Mucosa of descending colon (tissue), 3 donors: ENCODE measurements at regions not wholly inside any gene's neighbourhood (a gene's known extent, or its start where the extent isn't known, plus 50 kb on each side); places are given as distances from the start of the nearest gene placed in this dataset.
A peak's percentile ranks its signal among the peaks of the same experiment; 100 is the strongest.

Experiments used
- ATAC-seq: fragments of 200-7000 bp; cut with Tn5 transposase; one replicate; pipeline ENCODE4 v1.9.1; 2020; ENCODE audit warnings: mild to moderate bottlenecking, moderate library complexity
- DNase-seq, 3 donors: peaks; one replicate each; pipeline ENCODE4 v3.0.0-alpha.2; 2020
- H3K36me3 ChIP-seq: fragments of 200-600 bp; one replicate; pipeline ENCODE4 v1.8.0; 2021; ENCODE audit warnings: low read depth, mild to moderate bottlenecking
- H3K4me1 ChIP-seq: fragments of 200-600 bp; one replicate; pipeline ENCODE4 v1.8.0; 2021; ENCODE audit warnings: low read depth, mild to moderate bottlenecking
- H3K4me3 ChIP-seq: fragments of 200-600 bp; one replicate; pipeline ENCODE4 v1.8.0; 2021; ENCODE audit warnings: mild to moderate bottlenecking
- H3K9me3 ChIP-seq: fragments of 200-600 bp; one replicate; pipeline ENCODE4 v1.8.0; 2021; ENCODE audit warnings: mild to moderate bottlenecking
- intact Hi-C, 2 donors: fragments of 100-400 bp; cut with DNase I in 1 of 2; cut with micrococcal nuclease in 1 of 2; formaldehyde crosslinking; loops; one replicate each; pipeline versions ENCODE4 v1.11.0 to v1.11.1; 2022; cut with DNase I, micrococcal nuclease
- TF ChIP-seq, protein P1 (sequence below): fragments of 200-600 bp; IDR thresholded peaks from one replicate; pipeline ENCODE4 v1.8.0; 2022; ENCODE audit warnings: antibody characterized with exemption, mild to moderate bottlenecking
- donor health status: DM: no; HTN: no; CAD: no; lungs with moderate emphysema.
- donor health status: DM: no; HTN: no; CAD: no.
- donor health status: DM: no; HTN: yes; CAD: no.

- ATAC-seq (no peak), DNase-seq (no peak)
- TF ChIP-seq, protein P1, sequence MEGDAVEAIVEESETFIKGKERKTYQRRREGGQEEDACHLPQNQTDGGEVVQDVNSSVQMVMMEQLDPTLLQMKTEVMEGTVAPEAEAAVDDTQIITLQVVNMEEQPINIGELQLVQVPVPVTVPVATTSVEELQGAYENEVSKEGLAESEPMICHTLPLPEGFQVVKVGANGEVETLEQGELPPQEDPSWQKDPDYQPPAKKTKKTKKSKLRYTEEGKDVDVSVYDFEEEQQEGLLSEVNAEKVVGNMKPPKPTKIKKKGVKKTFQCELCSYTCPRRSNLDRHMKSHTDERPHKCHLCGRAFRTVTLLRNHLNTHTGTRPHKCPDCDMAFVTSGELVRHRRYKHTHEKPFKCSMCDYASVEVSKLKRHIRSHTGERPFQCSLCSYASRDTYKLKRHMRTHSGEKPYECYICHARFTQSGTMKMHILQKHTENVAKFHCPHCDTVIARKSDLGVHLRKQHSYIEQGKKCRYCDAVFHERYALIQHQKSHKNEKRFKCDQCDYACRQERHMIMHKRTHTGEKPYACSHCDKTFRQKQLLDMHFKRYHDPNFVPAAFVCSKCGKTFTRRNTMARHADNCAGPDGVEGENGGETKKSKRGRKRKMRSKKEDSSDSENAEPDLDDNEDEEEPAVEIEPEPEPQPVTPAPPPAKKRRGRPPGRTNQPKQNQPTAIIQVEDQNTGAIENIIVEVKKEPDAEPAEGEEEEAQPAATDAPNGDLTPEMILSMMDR: no peak
- no peaks in the 10 kb centered on the region for H3K4me1 ChIP-seq
- intact Hi-C loops: no loop called here
- H3K36me3 ChIP-seq: no peaks in the 10 kb centered on the region
- no peaks in the 10 kb centered on the region for H3K9me3 ChIP-seq
- H3K4me3 ChIP-seq: no peak overlapping the region
These were observed 170.4 kb upstream of the TANK start for GRCh38 chr2:160989778-160990177.

DNA sequence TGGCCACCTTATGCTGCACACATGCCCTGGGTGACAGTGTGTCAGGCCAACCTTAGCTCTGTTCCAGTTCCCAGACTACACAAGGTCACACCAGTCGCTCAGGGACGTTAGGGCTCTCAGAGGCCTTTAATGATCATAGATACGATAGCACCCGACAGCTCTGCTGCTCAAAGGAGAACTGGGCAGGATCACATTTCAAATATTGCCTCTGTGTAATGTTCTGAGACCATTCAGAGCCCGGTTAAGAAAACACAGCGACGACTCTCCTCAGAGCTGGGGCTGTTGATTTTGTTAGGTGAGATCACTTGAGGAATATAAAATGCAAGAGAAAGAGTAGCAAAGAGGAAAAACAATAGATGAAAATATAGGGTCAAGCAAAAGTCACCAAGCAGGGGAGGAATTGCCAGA lies 166.6 kb upstream of the TANK start:
- H3K36me3 ChIP-seq: no peaks in the 10 kb centered on the region
- H3K4me1 ChIP-seq: no peaks in the 10 kb centered on the region
- DNase-seq: no peak
- TF ChIP-seq, protein P1: no peak
- no peak for ATAC-seq
- intact Hi-C loops: no loop called here
- no peak overlapping the region for H3K4me3 ChIP-seq
- H3K9me3 ChIP-seq: no peaks in the 10 kb centered on the region

GRCh38 chr2:160994141-160995002 lies 165.9 kb upstream of the TANK start:
- Histone ChIP-seq H3K4me1 (no peaks in the 10 kb centered on the region), H3K9me3 (no peaks in the 10 kb centered on the region), H3K36me3 (no peaks in the 10 kb centered on the region), H3K4me3 (no peak overlapping the region)
- DNase-seq (peak in 1 of 3 donors; percentile 91), ATAC-seq (peak; percentile 85)
- TF ChIP-seq, protein P1: peak; percentile 51
- intact Hi-C loops: no loop called here

GRCh38 chr2:160996584-160996983 lies 163.6 kb upstream of the TANK start:
- Histone ChIP-seq H3K36me3 (no peaks in the 10 kb centered on the region), H3K9me3 (no peaks in the 10 kb centered on the region), H3K4me3 (no peak overlapping the region), H3K4me1 (no peaks in the 10 kb centered on the region)
- TF ChIP-seq, protein P1: no peak
- ATAC-seq (no peak), DNase-seq (no peak)
- intact Hi-C loops: no loop called here

DNA sequence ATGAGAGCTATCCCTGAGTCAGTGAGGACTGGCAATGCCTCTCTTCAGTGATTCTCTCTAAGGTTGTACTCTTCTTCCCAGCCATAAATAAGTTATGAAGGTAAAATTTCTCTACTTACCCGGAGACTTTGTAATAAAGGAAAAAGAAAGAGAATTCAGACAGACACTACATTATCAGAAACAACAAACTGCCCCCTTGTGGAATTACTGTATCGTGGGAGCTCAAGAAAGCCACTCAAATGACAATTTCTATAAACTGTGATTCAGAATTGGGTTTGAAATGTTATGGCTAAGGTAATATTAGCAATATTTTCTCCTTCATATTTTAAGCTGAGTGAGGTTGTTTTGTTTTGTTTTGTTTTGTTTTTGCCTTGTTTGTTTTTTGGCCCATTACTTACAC lies 155.8 kb upstream of the TANK start:
- H3K4me3 ChIP-seq: no peak overlapping the region
- no peaks in the 10 kb centered on the region for H3K9me3 ChIP-seq
- TF ChIP-seq, protein P1: no peak
- no peaks in the 10 kb centered on the region for H3K36me3 ChIP-seq
- ATAC-seq (no peak), DNase-seq (no peak)
- intact Hi-C loops: no loop called here
- H3K4me1 ChIP-seq: no peaks in the 10 kb centered on the region
